ENCODE measurements at regions not wholly inside any gene's neighbourhood (a gene's known extent, or its start where the extent isn't known, plus 50 kb on each side); places are given as distances from the start of the nearest gene placed in this dataset.

DNA sequence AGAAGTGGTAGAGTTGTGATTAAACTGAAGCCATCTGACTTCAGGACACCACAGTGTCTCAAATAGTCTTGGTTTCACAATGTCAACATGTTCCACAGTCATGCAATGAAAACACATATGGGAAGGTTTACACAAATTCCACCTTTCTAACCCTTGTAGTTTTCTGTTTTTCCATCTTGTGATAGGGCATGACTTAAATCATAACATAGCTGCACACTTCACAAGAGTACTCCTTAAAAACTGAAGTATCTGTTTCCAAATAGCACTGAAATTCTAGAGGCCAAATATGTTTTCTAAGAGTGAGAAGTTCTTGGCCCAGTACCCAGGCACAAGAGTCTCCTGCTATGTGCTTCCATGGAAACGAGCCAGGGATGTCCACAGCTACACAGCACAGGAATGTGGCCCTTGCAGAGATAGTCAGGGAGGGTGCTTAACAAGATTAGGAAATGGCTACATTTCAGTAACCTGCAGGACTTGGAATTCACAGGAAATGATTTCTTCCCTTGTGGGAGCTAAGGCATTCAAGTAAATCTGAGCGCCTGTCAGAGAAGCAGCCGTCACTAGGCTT, 269.1 kb downstream of the NDFIP2 start:
- no peak for DNase-seq

- no peak for DNase-seq
These were observed 268.6 kb downstream of the NDFIP2 start for GRCh38 chr13:79749566-79749965.

DNA sequence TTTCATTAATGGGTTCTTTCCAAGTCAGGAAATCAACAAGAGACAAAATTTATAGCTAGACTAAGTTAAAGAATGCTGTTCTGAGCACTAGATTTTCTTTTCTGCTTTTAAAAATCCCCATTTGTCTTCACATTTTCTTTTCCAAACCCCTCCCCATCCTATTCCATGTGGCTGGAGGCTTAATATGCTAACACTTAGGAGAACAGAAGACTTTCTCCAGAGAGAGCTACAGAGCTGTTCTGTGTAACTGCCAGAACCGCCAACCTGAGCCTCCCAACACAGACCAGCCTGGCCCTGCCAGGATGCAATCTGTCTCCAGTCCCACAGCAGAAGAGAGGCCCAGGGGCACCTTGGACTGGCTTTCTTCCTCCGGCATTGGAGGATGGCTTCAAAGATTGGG, 264.1 kb downstream of the NDFIP2 start:
- DNase-seq, result no peak

GRCh38 chr13:79742923-79743322, 262.0 kb downstream of the NDFIP2 start:
- DNase-seq, result no peak

GRCh38 chr13:79740991-79741390, 260.0 kb downstream of the NDFIP2 start:
- no peak for DNase-seq

DNA sequence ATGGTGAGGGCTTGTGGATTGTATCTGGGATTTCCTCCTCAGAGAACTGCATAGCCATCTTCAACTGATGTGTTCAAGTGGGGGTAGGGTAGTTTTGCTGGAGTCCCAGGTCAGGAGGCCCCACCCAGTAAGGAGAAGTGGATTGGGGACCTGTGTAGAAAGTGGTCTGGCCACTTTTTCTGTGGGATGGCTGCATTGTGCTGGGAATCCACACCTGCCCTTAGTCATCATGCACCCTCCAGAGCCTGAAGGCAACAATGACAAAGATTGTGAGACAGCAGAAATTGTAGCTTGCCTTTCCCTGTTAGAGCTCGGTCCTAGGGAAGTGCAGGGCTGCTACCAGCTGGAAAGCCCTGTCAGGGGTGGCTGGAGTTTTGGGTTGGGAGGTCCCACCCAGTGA, 255.4 kb downstream of the NDFIP2 start:
- no peak for DNase-seq

DNA sequence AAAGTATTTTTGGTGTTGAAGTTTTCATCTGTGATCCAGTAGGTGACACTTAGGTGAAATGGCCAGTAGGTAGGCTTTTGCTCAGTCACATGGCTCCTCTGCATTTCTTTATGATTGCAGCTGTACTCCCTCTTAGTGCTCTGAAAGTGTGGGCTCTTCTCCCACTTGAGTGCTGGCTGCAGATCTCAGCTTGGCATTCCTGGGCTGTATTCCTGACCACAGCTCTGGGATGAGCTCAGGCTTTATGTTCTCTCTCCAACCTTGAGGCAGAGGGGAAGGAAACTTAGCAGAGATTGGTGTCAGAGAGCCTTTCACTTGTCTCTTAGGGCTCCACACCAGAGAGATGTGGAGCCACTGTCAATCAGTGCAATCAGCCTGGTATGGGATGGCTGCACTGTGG, 254.3 kb downstream of the NDFIP2 start:
- no peak for DNase-seq

DNA sequence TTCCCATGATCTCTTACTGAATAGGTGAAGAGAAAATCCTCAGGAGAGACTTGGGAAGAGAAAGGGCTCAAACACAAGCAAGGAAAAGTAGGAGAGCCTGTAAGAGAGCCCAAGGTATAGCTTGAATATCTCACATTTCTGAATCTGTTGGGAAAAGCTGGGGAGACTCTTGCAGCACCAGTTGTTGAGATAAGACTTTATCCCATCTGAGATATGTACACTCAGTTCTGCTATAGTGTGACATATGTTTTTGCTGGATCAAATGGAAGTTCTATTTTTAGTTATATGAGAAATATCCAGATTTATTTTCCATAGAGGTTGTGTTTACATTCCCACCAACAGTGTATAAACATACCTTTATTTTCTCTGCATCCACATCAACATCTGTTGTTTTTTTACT, 246.1 kb downstream of the NDFIP2 start:
- no peak for DNase-seq

GRCh38 chr13:79725841-79726240, 244.9 kb downstream of the NDFIP2 start:
- DNase-seq, result no peak

DNA sequence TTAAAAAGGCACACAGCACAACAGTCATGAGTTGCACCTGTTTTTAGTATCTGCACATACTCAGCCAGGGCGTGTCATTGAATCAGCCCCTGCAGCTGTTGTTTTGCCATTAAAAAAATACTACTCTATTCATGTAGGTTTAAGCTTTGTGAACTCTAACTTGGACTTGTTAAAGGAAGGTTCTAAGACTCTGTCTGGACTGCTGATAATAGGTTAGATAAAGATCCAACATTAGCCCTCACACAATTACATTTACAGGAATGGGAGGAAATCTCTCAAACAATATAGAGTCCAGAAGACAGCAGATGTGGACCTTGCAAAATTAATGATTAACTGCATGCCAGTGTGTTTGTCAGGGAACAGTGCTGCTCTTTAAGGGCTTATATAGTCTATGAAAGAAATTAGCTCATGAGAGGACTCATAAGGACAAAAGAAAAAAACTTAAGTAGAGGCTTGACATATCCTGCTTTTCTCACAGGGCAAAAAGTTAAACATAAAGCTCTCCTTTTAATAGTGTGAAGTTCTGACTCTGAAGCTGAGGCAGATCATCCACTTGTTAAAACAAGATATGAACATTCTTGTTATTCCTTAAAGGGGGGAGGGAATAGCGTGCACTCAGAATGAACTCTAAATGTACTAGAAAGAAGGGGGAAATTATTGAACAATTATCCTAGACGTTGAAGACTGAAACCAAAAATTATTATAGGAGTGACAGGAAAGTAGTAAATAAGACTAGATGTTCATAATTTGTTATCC, 243.6 kb downstream of the NDFIP2 start:
- no peak for DNase-seq

GRCh38 chr13:79723519-79724024, 242.6 kb downstream of the NDFIP2 start:
- DNase-seq, result no peak

GRCh38 chr13:79722885-79723445, 242.0 kb downstream of the NDFIP2 start:
- no peak for DNase-seq

DNA sequence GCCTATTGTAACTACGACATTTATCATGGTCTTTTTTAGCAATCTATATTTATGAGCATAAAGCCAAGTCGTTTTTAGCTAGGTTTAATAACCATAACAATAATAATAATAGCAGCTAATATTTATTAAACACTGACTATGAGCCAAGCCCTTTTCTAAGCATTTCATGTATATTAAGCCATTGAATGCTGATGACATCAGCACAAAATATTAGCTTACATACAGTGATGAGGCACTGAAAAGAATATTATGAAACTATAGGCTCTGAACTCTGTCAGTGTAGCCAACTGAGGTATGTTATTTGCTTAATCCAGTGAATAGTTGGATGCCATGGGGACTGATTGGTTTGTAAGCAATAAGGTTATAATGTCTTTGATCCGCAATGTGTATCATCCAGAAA, 235.2 kb downstream of the NDFIP2 start:
- no peak for DNase-seq

GRCh38 chr13:79711631-79712030, 230.7 kb downstream of the NDFIP2 start:
- DNase-seq, result no peak

GRCh38 chr13:79710376-79710775, 229.4 kb downstream of the NDFIP2 start:
- DNase-seq, result no peak

GRCh38 chr13:79709471-79709870, 228.5 kb downstream of the NDFIP2 start:
- no peak for DNase-seq

GRCh38 chr13:79703772-79704171, 222.8 kb downstream of the NDFIP2 start:
- no peak for DNase-seq

DNA sequence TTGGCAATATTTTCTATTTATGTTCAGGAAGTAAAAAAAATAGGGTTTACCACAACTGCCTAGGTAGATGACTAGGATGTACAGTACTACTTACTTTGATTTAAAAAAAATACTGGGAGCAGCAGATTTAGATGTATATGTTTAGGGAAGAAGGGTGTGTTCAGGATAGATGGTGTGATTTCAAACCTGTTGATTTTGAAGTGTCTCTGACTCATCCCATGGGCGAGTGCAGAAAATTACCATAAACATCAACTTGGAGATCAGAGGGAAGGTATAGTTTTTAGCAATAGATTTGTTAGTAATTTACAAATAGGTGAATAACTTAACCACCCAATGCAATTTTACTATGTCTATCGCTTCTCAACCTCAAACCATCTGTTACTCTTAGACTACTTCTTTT, 214.8 kb downstream of the NDFIP2 start:
- no peak for DNase-seq

GRCh38 chr13:79692846-79693245, 211.9 kb downstream of the NDFIP2 start:
- DNase-seq, result no peak

DNA sequence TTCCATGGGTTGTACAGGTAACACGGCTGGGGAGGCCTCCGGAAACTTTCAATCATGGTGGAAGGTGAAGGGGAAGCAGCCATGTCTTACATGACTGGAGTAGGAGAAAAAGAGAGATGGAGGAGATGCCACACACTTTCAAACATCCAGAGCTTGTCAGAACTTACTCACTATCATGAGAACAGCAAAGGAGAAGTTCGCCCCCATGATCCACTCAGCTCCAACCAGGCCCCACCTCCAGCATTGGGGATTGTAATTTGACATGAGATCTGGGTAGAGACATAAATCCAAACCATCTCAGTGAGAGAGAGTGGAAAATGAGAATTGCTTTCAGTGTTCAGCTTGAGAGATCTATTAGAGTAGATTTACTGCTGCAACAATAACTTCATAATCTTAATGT, 210.9 kb downstream of the NDFIP2 start:
- no peak for DNase-seq

DNA sequence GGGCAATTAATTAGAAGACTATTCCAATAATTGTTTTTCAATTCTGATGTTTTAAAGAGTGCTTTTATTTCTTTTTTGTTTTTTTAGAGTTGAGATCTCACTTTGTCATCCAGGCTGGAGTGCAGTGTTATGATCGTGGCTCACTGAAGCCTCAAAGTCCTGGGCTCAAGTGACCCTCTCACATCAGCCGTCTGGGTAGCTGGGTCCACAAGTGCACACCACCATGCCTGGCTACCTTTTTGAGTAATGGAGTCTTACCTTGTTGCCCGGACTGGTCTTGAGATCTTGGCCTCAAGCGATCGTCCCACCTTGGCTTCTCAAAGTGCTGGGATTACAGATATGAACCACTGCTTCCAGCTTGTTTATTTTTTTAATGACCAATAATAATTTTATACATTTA, 207.8 kb downstream of the NDFIP2 start:
- no peak for DNase-seq

DNA sequence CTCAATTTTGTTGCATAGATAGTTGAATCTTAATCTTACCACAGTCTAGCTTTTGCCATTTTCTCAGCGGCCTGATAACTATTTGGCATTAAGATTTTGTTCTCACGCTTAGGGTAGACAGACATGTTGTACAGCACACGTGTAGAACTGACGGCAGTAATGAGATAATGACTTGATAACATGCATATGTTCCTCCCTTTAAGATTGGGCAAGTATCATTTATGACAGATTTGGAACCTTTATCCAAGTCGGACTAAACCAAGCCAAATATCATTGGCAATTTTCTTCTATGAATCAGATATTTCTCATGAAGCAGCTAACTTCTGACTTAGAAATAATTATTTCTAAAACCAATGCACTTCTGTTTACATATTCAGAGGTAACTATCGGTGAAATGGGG, 205.5 kb downstream of the NDFIP2 start:
- DNase-seq, result no peak

- no peak for DNase-seq
These were observed 203.4 kb downstream of the NDFIP2 start for GRCh38 chr13:79684371-79684770.

- no peak for DNase-seq
These were observed 201.2 kb downstream of the NDFIP2 start for GRCh38 chr13:79682164-79682563.

DNA sequence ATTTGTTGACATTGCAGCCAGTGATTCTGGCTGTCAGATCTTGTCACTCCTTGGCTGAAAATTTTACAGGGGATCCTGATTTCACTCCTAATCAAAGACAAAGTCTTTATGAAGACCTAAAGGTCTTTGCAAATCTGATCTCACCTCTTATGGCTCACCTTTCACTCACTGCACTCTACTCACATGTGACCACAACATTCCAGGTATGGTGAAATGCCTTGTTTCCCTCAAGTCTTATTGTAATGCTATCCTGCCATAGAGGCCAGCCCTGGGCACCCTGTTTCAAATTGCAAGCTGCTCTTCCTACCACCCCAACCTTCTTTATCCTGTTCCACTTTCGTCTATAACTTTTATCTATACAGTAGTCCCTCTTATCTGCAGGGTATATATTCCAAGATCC, 200.1 kb downstream of the NDFIP2 start:
- DNase-seq, result no peak
